ENCODE measurements at regions not wholly inside any gene's neighbourhood (a gene's known extent, or its start where the extent isn't known, plus 50 kb on each side); places are given as distances from the start of the nearest gene placed in this dataset.

- no peak overlapping the region for H3K4me3 ChIP-seq (replicated peaks; ENCODE audit: insufficient read depth, low read length)
- H3K27ac ChIP-seq (replicated peaks) = no peak overlapping the region
- no peaks in the 10 kb centered on the region for H3K27me3 ChIP-seq (ENCODE audit: insufficient read depth, poor library complexity, severe bottlenecking)
- TF ChIP-seq GABPA (IDR thresholded peaks at IDR 0.05; ENCODE audit: low read depth) (no peak), SPI1 (IDR thresholded peaks at IDR 0.05; ENCODE audit: borderline replicate concordance, low read depth) (no peak), REST (IDR thresholded peaks at IDR 0.05; ENCODE audit: insufficient replicate concordance, low read depth) (no peak), CTCF (IDR thresholded peaks at IDR 0.05; ENCODE audit: insufficient read depth, low read length) (no peak), POLR2AphosphoS5 (IDR thresholded peaks at IDR 0.05; ENCODE audit: low read depth) (no peak)
- DNase-seq (ENCODE audit: low read depth in 1 of 2, low spot score in 1 of 2) = no peak
These were observed 79.2 kb upstream of the GPM6A start for GRCh38 chr4:175891231-175891630.

GRCh38 chr4:175891851-175892250 is 79.8 kb upstream of the GPM6A start:
- Histone ChIP-seq H3K27me3 (ENCODE audit: insufficient read depth, poor library complexity, severe bottlenecking) (no peaks in the 10 kb centered on the region), H3K27ac (replicated peaks) (no peak overlapping the region), H3K4me3 (replicated peaks; ENCODE audit: insufficient read depth, low read length) (no peak overlapping the region)
- TF ChIP-seq SPI1 (IDR thresholded peaks at IDR 0.05; ENCODE audit: borderline replicate concordance, low read depth) (no peak), GABPA (IDR thresholded peaks at IDR 0.05; ENCODE audit: low read depth) (no peak), POLR2AphosphoS5 (IDR thresholded peaks at IDR 0.05; ENCODE audit: low read depth) (no peak), REST (IDR thresholded peaks at IDR 0.05; ENCODE audit: insufficient replicate concordance, low read depth) (no peak), CTCF (IDR thresholded peaks at IDR 0.05; ENCODE audit: insufficient read depth, low read length) (no peak)
- no peak for DNase-seq (ENCODE audit: low read depth in 1 of 2, low spot score in 1 of 2)

- no peak overlapping the region for H3K4me3 ChIP-seq (replicated peaks; ENCODE audit: insufficient read depth, low read length)
- no peak overlapping the region for H3K27ac ChIP-seq (replicated peaks)
- no peak for DNase-seq (ENCODE audit: low read depth in 1 of 2, low spot score in 1 of 2)
- H3K27me3 ChIP-seq (ENCODE audit: insufficient read depth, poor library complexity, severe bottlenecking) = no peaks in the 10 kb centered on the region
- TF ChIP-seq GABPA (IDR thresholded peaks at IDR 0.05; ENCODE audit: low read depth) (no peak), CTCF (IDR thresholded peaks at IDR 0.05; ENCODE audit: insufficient read depth, low read length) (no peak), POLR2AphosphoS5 (IDR thresholded peaks at IDR 0.05; ENCODE audit: low read depth) (no peak), REST (IDR thresholded peaks at IDR 0.05; ENCODE audit: insufficient replicate concordance, low read depth) (no peak), SPI1 (IDR thresholded peaks at IDR 0.05; ENCODE audit: borderline replicate concordance, low read depth) (no peak)
These were observed 93.9 kb upstream of the GPM6A start for GRCh38 chr4:175905925-175906324.

Measured in HL-60 (cell line).